A204.1 (cell line): ENCODE measurements at regions not wholly inside any gene's neighbourhood (a gene's known extent, or its start where the extent isn't known, plus 50 kb on each side); places are given as distances from the start of the nearest gene placed in this dataset.

Experiments
- FAIRE-seq: peaks from 2 replicates; lab custom pipeline; 2012; peaks lifted over from hg19 to GRCh38; lab: Jason Lieb, UNC

DNA sequence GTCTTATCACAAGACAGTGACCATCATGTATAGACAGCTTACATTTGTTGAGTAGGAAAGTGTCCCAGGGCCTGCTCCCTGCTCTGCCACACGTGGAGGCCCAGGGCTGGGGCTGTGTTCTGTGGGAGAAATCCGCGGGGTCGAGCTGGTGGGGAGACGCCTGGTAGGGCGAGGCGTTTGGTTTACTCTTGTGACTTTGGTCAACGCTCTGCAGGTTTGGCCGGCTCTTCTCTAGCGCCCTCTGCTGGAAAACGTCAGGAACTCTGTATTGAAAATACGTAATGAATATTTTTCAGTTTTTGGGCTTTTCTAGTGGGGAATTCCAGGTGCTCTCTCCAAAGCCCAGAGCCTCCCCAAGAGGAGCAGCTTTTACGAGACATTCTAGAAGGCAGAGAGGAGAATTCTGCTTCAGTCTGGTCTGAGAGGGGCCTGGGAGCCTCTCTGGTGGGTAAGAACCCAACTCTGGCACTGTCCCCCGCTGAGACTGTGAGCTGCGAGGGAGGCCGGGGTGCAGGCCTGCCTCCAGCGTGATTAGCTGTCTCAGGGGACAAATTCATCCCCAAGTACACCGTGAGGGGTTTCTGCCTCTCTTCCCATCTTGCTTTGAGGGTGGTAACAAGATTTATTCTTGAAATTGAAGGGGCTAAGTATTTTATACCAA is 112.6 kb upstream of the RALGAPA2 start:
- FAIRE-seq, result no peak

DNA sequence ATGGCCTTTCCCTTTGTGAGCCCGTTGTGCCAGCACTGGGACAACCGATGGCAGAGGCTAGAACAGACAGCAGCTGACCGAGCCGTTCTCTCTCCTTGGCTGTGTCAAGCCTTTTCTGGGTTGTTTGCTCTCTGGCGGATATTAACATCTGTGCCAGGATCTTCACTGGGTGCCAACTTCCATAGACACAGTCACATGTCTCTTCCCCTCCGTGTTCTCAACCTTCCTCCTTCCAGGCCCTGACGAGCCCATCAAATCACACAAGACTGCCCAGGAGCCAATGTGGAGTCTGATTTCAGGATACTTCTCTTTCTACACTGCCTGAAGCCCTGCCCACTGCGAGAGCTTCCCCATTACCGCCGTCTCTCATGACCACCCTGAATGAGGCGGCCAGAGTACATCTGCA is 111.0 kb upstream of the RALGAPA2 start:
- no peak for FAIRE-seq

DNA sequence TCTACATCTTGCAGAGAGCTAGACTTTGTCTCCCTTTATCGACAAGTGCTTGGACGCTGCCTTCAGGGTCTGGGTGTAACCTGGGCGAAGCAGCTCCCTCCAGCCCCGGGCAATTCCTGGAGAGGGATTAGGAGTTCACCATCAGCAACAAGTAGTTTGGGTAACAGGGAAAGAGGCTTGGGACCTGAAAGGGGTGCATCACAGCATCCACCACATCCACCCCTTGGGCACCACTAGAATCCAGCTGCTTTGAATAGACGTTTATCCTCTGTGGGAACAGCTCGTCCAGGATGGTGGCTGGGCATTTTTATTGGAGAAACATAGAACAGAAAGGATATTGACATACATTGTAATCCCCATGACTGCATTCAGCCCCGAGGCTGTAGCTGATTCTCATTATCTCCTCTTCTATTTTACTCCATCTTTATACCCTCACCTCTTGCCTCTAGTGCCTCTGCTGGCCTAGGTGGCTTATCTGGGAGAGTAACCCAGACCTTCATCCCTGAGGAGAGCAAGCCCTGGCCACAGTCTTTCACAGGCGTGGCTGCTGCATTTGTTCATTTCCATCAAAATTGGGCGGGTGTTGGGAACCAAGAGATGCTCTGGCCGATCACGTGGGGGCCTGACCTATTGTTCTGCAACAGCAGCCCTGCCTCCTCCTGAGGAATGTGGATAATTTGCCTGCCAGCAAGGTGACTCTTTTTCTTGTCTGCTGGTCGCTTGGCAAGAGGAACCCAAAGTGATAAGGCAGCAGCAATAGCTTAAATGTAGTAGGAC is 109.2 kb upstream of the RALGAPA2 start:
- FAIRE-seq, result no peak

GRCh38 chr20:20820785-20821483 is 108.5 kb upstream of the RALGAPA2 start:
- no peak for FAIRE-seq

DNA sequence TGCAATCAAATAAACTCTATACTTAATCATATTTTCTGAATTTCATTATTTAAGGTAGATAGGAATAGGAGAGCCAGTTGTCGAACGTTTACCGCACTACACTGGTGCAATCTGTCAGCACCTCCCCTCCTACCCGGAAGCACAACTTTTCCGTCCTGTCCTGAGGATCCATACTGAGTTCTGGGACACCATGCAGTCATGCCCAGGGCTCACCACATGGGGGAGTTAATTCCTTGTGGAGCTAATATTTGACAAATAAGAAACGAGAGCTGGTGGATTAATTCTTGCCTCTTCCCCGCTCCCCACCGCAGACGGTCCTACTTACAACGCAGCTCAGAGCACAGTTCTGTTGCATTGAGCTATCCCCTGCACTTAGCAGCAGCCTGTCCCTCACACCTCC is 107.7 kb upstream of the RALGAPA2 start:
- no peak for FAIRE-seq

DNA sequence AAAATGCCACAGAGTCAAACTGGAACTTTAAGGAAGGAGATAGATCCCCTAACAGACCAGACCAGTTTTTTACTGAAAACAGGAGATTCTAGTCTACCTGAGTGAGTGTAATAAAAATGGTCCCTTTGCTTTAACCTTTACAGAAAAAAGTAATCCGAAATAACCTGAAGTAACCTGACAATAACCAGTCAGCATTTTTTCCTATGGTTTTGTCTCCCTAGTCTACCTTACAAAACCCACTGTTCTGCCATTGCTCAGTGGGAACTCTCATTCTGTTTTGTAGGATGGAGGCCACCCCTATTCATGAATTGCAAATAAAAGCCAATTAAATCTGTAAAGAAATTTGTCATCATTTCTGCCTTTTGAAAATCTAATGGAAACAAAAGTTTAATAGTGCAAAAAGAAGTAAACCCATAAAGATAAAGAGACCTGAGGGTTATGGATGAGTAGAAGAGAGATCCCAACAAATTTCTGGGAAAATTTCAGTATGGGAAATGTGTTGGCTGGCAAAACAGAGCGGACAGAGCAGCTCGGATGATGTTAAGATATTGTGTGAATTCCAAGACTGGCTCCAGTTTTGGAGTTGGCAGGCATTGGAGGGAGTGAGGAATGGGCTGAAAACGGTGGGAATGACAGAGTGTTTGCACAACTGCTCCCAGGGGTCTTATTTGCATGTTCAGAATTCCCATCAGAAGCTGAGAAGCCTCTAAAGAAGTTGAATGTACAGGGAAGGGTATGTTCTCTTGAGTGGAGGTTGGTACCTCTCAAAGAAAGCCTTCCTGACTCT is 104.7 kb upstream of the RALGAPA2 start:
- no peak for FAIRE-seq

GRCh38 chr20:20815711-20816455 is 103.4 kb upstream of the RALGAPA2 start:
- no peak for FAIRE-seq

DNA sequence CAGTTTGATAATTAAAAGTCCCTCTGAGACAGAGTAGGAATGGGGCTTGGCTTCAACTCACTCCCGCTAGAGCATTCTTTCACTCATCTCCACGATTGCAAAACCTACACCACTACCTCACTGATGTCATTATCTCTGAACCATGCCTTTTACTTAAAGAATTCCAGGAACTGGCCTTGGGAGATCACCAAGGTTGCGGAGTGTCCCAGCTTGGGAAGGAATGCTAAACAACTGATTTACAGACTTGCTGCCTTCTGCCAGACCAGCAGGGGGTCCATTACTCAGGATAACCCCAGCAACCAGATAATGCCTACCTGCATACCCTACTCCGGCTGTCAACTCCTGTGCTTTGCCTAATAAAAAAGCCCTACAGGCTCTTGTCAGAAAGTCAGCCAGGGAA is 102.2 kb upstream of the RALGAPA2 start:
- no peak for FAIRE-seq

DNA sequence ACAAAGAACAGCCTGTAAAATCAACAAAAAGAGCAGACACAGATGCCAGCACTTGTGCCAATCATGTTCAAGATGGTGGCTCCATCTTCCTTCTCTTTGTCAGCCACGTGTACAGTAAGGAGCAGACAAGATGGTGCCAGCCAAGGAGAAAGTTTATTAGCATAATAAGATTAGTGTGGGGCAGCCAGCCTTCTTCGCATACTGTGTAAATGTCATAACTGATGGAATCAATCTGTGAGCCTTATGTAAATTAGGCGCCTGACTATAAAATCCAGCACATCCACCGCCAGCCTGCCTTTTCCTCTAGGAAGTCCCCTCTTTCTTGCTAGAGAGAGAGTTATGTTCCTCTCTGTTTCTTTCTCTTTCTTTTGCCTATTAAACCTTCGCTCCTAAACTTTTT is 99.7 kb upstream of the RALGAPA2 start:
- FAIRE-seq, result no peak

DNA sequence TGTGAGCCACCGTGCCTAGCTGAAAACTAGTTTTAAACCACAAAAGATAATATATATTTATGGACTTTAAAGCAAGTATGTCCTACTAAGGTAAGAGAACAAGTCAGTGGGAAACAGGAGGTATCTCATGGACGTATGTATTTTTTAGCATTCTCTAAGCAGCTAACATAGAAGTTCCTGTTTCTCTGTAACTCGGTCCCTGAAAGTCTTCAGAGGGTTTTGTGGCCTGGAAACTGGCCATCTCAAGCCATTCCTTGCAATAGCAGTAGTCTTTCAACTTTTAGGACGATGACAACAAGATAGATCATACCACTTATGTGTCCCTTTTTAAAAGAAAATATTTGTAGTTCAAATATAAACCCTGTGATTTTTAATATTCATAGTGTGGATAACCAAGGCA is 95.6 kb upstream of the RALGAPA2 start:
- no peak for FAIRE-seq

DNA sequence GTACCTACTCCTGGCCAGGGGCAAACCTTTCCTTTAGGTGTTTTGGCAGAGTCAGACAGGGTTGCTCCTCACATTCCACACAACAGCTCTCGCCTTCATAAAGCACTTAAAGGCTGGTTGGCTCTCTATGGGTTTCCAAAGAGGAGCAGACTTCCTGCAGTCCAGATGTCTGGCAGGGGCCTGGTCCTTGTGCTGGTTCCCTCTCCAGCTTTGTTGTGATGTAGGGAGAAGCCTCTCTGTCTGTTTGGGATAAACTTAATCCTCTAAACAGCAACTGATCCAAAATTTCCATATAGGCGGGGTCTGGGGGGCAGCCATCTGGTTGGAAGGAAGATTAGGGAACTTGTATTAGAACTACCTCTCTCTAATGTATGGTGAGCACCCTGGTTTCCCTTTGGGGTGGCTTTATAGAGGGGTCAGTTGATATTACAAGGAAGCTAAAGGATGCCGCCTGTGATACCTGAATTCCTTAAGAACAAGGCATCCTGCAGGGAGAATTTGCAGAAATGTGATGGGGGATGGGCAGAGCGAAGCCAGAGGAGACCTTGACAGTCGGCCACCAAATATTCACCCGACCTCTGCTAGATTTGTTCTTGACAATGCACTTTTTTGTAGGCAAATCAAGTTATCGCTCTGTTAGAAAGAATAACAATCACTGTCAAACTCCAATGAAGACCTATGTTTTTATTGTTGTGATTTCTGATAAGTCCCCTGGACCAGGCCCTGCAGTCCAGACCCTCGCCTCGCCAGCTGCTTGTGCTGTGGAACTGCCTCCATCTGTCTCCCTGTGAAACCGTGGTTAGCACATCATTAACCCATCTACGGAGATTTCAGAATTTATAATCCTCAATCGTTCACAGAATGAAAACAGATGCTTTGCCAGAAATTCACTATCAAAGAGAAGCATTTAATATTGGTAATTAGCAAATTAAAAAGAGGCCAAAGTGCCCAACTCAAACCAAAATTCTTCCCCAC is 94.0 kb upstream of the RALGAPA2 start:
- FAIRE-seq, result no peak

DNA sequence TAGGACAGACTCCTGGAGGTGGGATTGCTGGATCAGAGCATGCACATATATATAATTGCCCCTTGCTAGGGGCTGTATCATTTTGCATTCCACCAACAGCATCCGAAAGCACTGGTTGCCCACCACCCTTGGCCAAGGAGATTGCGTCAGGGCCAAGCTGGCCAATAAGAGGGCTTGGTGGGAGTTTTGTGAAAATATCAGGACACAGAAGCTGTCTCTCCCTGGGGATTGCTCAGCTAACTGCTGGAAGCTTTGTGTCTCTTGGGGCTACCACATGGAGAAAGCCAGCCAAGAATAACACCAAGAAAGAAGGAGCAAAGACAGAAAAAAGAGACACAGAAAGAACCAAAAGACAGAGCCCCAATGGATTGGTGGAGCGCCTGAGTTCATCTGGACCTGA is 90.6 kb upstream of the RALGAPA2 start:
- FAIRE-seq, result no peak

GRCh38 chr20:20802328-20802727 is 89.9 kb upstream of the RALGAPA2 start:
- FAIRE-seq, result no peak

DNA sequence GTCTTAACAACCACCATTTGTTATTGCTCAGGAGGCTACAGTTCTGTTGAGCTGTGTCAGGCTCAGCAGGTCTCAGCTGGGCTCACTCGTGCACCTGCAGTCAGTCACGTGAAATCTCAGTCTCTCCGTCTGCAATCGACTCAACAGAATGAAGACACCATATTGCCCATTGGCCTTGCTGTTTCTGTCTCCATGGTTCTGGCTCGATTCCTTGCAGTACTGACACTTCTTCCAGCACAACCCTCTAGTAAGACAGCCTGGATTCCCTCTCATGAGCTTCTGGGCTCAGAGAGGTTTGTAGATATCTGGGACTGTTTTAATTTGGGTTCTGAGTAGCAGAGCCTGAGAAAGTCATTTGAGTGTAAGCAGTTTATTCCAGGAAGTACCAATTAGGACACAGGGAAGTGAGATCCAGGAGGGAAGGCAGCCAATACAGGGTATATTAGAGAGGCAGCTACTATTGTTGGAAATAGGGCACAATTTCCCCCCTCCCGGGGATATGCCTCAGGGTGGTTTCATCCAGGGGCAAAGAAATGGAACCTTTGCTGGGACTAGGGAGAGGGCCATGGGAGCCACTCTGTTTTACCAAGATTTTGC is 87.4 kb upstream of the RALGAPA2 start:
- no peak for FAIRE-seq

GRCh38 chr20:20797521-20798310 is 85.3 kb upstream of the RALGAPA2 start:
- no peak for FAIRE-seq

- FAIRE-seq, result no peak
Observed at GRCh38 chr20:20796766-20797440, 84.5 kb upstream of the RALGAPA2 start.

- no peak for FAIRE-seq
Observed at GRCh38 chr20:20795721-20796120, 83.3 kb upstream of the RALGAPA2 start.

- no peak for FAIRE-seq
Observed at GRCh38 chr20:20795119-20795518, 82.7 kb upstream of the RALGAPA2 start.

GRCh38 chr20:20793591-20793990 is 81.1 kb upstream of the RALGAPA2 start:
- FAIRE-seq, result no peak
